Sigmoid colon (tissue), 6 donors: ENCODE measurements at regions not wholly inside any gene's neighbourhood (a gene's known extent, or its start where the extent isn't known, plus 50 kb on each side); places are given as distances from the start of the nearest gene placed in this dataset.

Experiments
- DNase-seq: peaks from one replicate; pipeline ENCODE4 v3.0.0-alpha.2; 2019
- H3K27ac ChIP-seq, 4 donors: fragments of 200-600 bp; sonication (generic); one replicate each; pipeline ENCODE4 v1.5.1; 2016 to 2019; ENCODE audit warnings: mild to moderate bottlenecking in 1 of 4
- H3K27me3 ChIP-seq, 3 donors: fragments of 200-600 bp; sonication (generic); one replicate each; pipeline ENCODE4 v1.5.1; 2019; ENCODE audit warnings: mild to moderate bottlenecking in 1 of 3
- H3K36me3 ChIP-seq, 4 donors: fragments of 200-600 bp; sonication (generic); one replicate each; pipeline ENCODE4 v1.5.1; 2016 to 2019
- H3K4me1 ChIP-seq, 4 donors: fragments of 200-600 bp; sonication (generic); one replicate each; pipeline ENCODE4 v1.5.1; 2017 to 2019
- H3K4me3 ChIP-seq, 4 donors: fragments of 200-600 bp; sonication (generic); one replicate each; pipeline ENCODE4 v1.5.1; 2017 to 2019; ENCODE audit warnings: mild to moderate bottlenecking in 2 of 4, moderate library complexity in 1 of 4
- H3K9me3 ChIP-seq, 4 donors: fragments of 200-600 bp in 3 of 4; sonication (generic) in 3 of 4; one replicate each; pipeline versions ENCODE4 v1.5.1 to v1.6.1; 2013 to 2019
- EP300 ChIP-seq, 4 donors: sonication (generic); formaldehyde crosslinking; IDR thresholded peaks; one replicate each; pipeline ENCODE4 v1.6.1; 2017; ENCODE audit warnings: antibody characterized with exemption in 4 of 4
- POLR2A ChIP-seq, 2 donors: fragments of 450-650 bp; IDR thresholded peaks; one replicate each; pipeline ENCODE4 v1.6.1; 2016; ENCODE audit warnings: antibody characterized with exemption in 2 of 2, mild to moderate bottlenecking in 2 of 2, moderate library complexity in 2 of 2
- POLR2AphosphoS5 ChIP-seq, 4 donors: sonication (generic); formaldehyde crosslinking; IDR thresholded peaks; one replicate each; pipeline ENCODE4 v1.6.1; 2017; ENCODE audit warnings: antibody characterized with exemption in 4 of 4
- WGBS, 2 donors: extraction: QIAGEN DNeasy Blood & Tissue Kit; methylation state at CpG; one replicate each; pipeline ENCODE4 v1.1.7; 2013; 5-methylcytosine and 5-hydroxymethylcytosine counted together
- intact Hi-C: fragments of 100-400 bp; cut with DNase I; formaldehyde crosslinking; loops from one replicate; pipeline ENCODE4 v1.15.1; 2023
- TF ChIP-seq, protein P1 (sequence below), 4 experiments: fragments of 450-650 bp in 3 of 4; fragments of 200-600 bp in 1 of 4; IDR thresholded peaks; one replicate each; pipeline ENCODE4 v1.5.1; 2016 to 2019; ENCODE audit warnings: antibody characterized with exemption in 4 of 4, mild to moderate bottlenecking in 3 of 4, moderate library complexity in 2 of 4
- donor health status: healthy with polysubstance abuse.
- donor health status: healthy.

DNA sequence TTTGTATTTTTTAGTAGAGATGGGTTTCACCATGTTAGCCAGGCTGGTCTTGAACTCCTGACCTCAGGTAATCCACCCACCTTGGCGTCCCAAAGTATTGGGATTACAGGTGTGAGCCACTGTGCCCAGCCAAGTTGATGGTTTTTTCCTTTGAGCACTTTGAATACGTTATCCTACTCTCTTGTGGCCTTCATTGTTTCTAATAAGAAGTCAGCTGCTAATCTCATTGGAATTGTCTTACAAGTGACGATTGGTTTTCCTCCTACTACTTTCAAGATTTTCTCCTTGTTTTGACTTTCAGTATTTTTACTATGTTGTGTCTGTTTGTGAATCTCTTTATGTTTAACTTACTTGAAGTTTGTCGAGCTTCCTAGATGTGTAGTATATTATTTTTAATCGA, 88.5 kb downstream of the TMEM200C start:
- H3K9me3 ChIP-seq: peaks cover 0 to 5% (median 2%) of the 10 kb centered on the region in 4 donors
- DNase-seq: no peak
- H3K27me3 ChIP-seq: no peaks in the 10 kb centered on the region
- TF ChIP-seq POLR2AphosphoS5 (IDR thresholded peaks at IDR 0.05) (no peak), POLR2A (IDR thresholded peaks at IDR 0.05) (no peak), EP300 (IDR thresholded peaks at IDR 0.05) (no peak)
- TF ChIP-seq, protein P1, sequence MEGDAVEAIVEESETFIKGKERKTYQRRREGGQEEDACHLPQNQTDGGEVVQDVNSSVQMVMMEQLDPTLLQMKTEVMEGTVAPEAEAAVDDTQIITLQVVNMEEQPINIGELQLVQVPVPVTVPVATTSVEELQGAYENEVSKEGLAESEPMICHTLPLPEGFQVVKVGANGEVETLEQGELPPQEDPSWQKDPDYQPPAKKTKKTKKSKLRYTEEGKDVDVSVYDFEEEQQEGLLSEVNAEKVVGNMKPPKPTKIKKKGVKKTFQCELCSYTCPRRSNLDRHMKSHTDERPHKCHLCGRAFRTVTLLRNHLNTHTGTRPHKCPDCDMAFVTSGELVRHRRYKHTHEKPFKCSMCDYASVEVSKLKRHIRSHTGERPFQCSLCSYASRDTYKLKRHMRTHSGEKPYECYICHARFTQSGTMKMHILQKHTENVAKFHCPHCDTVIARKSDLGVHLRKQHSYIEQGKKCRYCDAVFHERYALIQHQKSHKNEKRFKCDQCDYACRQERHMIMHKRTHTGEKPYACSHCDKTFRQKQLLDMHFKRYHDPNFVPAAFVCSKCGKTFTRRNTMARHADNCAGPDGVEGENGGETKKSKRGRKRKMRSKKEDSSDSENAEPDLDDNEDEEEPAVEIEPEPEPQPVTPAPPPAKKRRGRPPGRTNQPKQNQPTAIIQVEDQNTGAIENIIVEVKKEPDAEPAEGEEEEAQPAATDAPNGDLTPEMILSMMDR (IDR thresholded peaks at IDR 0.05): no peak
- no peak overlapping the region for H3K27ac ChIP-seq
- no peak overlapping the region for H3K4me3 ChIP-seq
- WGBS, 2 donors: 83 to 89% methylated on average over 5 of the region's 5 CpGs
- intact Hi-C loops: no loop called here
- no peaks in the 10 kb centered on the region for H3K36me3 ChIP-seq
- H3K4me1 ChIP-seq: no peaks in the 10 kb centered on the region

DNA sequence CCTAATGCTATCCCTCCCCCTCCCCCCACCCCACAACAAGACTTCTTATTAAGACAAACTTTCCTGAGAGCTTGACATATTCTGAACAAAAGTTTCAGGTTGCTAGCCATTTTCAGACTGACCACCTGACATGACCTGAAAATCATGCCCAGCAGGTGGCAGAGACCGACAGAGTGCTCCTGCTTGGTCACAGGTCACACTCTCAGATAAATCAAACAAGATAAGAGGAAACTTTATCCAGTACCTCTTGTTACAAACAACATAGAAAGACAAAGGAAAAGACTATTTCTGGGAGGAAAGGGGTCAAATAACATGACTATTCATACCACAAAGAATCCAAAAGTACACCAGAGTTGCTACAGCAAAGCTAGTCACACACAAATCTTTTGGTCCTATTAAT, 107.4 kb downstream of the TMEM200C start:
- no peak overlapping the region for H3K27ac ChIP-seq
- intact Hi-C loops: no loop called here
- no peak for DNase-seq
- H3K36me3 ChIP-seq: no peaks in the 10 kb centered on the region
- TF ChIP-seq, protein P1 (IDR thresholded peaks at IDR 0.05): no peak
- TF ChIP-seq POLR2AphosphoS5 (IDR thresholded peaks at IDR 0.05): no peak
- no peak for TF ChIP-seq POLR2A (IDR thresholded peaks at IDR 0.05)
- TF ChIP-seq EP300 (IDR thresholded peaks at IDR 0.05): no peak
- H3K9me3 ChIP-seq: no peaks in the 10 kb centered on the region
- no peaks in the 10 kb centered on the region for H3K27me3 ChIP-seq
- WGBS, 2 donors: 17 to 37% methylated on average over 1 of the region's 1 CpG
- no peaks in the 10 kb centered on the region for H3K4me1 ChIP-seq
- no peak overlapping the region for H3K4me3 ChIP-seq

DNA sequence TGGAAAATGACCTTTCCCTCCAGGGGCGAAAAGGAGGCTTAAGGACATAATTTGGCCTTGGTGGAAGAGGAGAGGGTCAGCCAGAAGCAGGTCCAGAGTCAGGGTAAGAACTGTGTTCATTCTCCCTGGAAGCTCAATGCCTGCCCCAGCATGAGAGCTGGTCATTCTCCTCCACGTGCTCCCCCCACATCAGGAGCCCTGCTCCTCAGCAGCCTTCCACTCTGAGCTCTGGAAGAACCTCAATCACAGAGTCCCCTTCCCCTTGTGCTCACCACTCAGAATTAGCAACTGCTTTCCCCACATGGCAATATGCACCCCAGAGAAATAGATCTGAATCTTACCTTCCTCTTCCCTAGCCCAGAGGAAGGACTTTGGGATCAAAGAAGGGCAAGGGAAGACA, 115.4 kb downstream of the TMEM200C start:
- WGBS, 2 donors: 17 to 50% methylated on average over 2 of the region's 2 CpGs
- H3K27ac ChIP-seq: no peak overlapping the region

DNA sequence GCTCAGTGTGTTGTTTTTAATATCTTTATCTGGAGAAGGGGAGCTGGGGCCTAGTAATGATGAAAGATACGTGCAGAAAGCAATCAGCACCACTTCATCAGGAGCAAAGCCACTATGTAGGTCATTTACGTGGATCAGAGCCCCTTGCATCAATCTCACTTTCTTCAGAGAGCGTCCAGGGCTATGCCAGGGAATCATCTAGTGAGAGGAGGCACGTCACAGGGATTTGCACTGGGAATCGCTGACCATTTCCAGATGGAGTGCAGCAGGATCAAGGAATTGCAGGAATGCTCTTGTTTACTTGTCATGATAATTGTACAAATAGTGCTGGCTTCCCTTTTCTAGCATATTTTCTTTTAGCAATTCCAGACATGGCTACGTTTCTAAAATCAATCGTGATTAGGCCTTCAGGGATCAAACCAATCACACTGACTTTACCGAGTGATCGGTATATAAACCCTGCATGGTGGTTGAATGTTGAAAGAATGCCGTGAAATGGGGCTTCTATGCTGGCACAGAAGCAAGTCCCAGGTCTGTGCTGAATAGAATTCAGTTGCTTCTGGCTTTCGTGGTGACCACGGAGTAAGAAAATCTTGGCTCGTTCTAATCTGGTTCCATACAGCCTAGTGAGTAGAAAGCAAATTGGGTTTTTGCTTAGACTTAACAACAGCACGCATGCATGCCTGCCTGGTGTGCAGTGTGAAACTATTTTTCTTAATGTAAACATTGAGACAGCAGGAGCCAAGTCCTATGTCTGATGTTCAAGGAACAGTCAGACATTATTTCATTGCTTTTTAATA, 122.8 kb downstream of the TMEM200C start:
- Histone ChIP-seq H3K4me1 (peaks cover 0 to 16% (median 0%) of the 10 kb centered on the region in 4 donors), H3K9me3 (no peaks in the 10 kb centered on the region), H3K36me3 (no peaks in the 10 kb centered on the region), H3K27ac (no peak overlapping the region), H3K27me3 (no peaks in the 10 kb centered on the region), H3K4me3 (no peak overlapping the region)
- intact Hi-C loops: no loop called here
- TF ChIP-seq POLR2AphosphoS5 (IDR thresholded peaks at IDR 0.05): no peak
- no peak for TF ChIP-seq POLR2A (IDR thresholded peaks at IDR 0.05)
- no peak for TF ChIP-seq EP300 (IDR thresholded peaks at IDR 0.05)
- TF ChIP-seq, protein P1 (IDR thresholded peaks at IDR 0.05): no peak
- WGBS, 2 donors: 62 to 64% methylated on average over 14 of the region's 14 CpGs
- peak; percentile 63 for DNase-seq

More for the DNA sequence above, 115.4 kb downstream of the TMEM200C start:
- Histone ChIP-seq H3K4me1 (no peaks in the 10 kb centered on the region), H3K4me3 (no peak overlapping the region), H3K36me3 (no peaks in the 10 kb centered on the region), H3K27me3 (no peaks in the 10 kb centered on the region), H3K9me3 (no peaks in the 10 kb centered on the region)
- DNase-seq: no peak
- intact Hi-C loops: no loop called here
- no peak for TF ChIP-seq EP300 (IDR thresholded peaks at IDR 0.05)

DNA sequence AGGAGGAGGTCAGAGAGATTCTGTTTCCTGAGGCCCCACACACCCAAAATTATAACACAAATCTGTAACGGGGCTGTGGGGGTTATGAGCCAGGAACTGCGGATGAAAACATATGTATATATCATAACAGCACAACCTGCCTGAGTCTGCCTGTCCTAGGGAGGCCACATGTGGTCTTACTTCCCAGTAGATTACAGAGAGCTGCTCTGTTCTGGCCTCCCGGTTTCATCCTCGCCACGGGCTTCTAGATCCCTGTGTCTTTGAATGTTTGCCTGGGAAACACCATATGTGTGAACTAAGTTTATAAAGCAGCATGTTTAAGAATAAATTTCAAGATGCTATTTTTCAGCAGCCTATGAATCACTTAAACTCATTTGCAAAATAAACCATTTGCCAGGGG, 124.0 kb downstream of the TMEM200C start:
- no peak overlapping the region for H3K4me3 ChIP-seq
- H3K27ac ChIP-seq: no peak overlapping the region
- TF ChIP-seq POLR2AphosphoS5 (IDR thresholded peaks at IDR 0.05) (no peak), POLR2A (IDR thresholded peaks at IDR 0.05) (no peak), EP300 (IDR thresholded peaks at IDR 0.05) (no peak)
- TF ChIP-seq, protein P1 (IDR thresholded peaks at IDR 0.05): no peak
- no peaks in the 10 kb centered on the region for H3K27me3 ChIP-seq
- H3K36me3 ChIP-seq: no peaks in the 10 kb centered on the region
- no peak for DNase-seq
- H3K9me3 ChIP-seq: no peaks in the 10 kb centered on the region
- intact Hi-C loops: no loop called here
- WGBS, 2 donors: 83 to 85% methylated on average over 5 of the region's 5 CpGs
- peaks cover 0 to 16% (median 0%) of the 10 kb centered on the region in 4 donors for H3K4me1 ChIP-seq
